Epithelial cell of esophagus (primary cell): ENCODE measurements at regions not wholly inside any gene's neighbourhood (a gene's known extent, or its start where the extent isn't known, plus 50 kb on each side); places are given as distances from the start of the nearest gene placed in this dataset.

Experiments
- DNase-seq: peaks from one replicate; pipeline ENCODE4 v3.0.0; 2010; ENCODE audit warnings: low read depth
- H3K4me3 ChIP-seq: 2 replicates; pipeline ENCODE4 v1.5.1; 2011; ENCODE audit warnings: mild to moderate bottlenecking, low read length, control low read depth
- TF ChIP-seq, protein P1 (sequence below): IDR thresholded peaks from 2 replicates; pipeline ENCODE4 v1.5.1; 2011; ENCODE audit warnings: low read depth, mild to moderate bottlenecking, low read length, control low read depth, inconsistent platforms; ENCODE audit not compliant: insufficient read depth; ENCODE audit errors: missing control alignments

DNA sequence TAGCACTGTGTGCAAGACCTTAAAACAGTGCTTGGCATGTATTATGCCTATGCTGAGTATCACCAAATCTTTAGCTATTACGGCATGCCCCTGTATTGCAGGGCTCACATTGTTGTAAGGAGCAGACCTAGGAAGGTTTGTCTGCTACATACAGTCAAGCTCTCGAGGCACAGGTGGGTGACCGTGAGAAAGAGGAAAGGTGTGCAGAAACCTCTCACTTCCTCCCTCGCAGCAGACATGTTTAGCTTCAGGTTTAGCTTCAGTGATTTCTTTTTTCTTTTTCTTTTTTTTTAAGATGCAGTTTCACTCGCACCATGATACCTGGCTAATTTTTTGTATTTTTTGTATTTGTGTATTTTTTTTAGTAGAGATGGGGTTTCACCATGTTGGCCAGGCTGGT lies 275.8 kb upstream of the RIOK2 start:
- TF ChIP-seq, protein P1, sequence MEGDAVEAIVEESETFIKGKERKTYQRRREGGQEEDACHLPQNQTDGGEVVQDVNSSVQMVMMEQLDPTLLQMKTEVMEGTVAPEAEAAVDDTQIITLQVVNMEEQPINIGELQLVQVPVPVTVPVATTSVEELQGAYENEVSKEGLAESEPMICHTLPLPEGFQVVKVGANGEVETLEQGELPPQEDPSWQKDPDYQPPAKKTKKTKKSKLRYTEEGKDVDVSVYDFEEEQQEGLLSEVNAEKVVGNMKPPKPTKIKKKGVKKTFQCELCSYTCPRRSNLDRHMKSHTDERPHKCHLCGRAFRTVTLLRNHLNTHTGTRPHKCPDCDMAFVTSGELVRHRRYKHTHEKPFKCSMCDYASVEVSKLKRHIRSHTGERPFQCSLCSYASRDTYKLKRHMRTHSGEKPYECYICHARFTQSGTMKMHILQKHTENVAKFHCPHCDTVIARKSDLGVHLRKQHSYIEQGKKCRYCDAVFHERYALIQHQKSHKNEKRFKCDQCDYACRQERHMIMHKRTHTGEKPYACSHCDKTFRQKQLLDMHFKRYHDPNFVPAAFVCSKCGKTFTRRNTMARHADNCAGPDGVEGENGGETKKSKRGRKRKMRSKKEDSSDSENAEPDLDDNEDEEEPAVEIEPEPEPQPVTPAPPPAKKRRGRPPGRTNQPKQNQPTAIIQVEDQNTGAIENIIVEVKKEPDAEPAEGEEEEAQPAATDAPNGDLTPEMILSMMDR = no peak
- DNase-seq = no peak

DNA sequence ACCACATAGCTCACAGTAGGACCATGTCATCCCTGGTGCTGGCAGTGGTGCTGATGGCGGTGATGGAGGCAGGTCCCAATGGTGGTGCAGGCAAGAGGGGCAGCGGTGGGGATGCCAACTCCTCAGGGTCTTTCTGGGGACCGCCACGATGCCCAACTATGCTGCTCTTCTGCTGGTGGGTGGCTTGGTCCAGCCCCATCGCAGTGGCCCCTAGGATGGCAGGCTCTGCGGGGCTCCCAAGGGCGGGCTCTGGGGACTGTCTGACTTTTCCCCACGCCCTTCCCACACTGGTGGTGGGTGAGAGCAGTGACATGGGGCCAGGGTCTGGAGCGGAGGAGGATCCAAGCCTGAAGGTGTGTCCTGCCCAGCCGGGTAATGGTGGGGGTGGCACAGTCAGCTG lies 288.9 kb upstream of the RIOK2 start:
- TF ChIP-seq, protein P1 = no peak
- H3K4me3 ChIP-seq = no peak overlapping the region
- DNase-seq = no peak

More for the DNA sequence above, 275.8 kb upstream of the RIOK2 start:
- no peak overlapping the region for H3K4me3 ChIP-seq

DNA sequence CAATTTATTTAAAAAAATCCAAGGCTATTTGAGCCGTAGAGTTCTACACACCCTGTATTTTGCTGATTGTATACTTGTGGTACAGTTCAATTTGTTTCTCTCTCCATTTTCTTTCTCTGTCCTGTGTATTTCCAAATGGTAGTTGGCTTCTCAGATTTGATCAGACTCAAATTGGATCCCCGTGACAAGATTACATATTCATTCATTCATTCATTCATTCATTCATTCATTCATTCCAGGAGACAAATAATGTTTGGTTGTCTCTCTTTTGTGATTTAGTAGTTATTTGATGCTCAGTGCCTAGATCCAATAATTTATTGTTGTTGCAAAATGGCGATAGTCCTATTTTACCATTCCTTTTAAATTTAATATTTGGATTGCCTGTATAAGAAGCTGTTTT lies 292.8 kb upstream of the RIOK2 start:
- no peak for DNase-seq
- no peak overlapping the region for H3K4me3 ChIP-seq
- TF ChIP-seq, protein P1 = no peak

GRCh38 chr5:97476852-97477534 lies 293.9 kb upstream of the RIOK2 start:
- TF ChIP-seq, protein P1 = no peak
- DNase-seq = no peak
- no peak overlapping the region for H3K4me3 ChIP-seq

DNA sequence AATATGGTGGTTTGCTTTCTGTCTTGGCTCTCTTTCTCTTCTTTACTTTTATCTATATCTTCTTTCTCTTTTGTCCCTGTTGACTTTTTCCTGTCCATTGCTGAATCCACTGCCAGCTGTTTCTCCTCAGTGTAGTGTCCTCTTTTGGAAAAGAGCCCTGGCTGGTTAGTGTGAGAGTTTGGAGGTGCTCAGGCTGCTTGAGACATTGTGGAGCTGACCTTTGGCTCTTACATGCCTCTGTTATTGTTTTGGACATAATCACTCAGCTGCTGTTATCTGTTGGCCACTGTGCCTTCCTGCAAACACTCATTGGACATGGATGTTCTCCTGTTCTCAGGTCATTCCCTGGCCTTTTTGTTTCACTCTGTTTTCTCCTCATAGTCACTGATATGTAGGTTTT lies 295.4 kb upstream of the RIOK2 start:
- no peak overlapping the region for H3K4me3 ChIP-seq
- TF ChIP-seq, protein P1 = no peak
- DNase-seq = no peak

GRCh38 chr5:97480313-97480712 lies 297.3 kb upstream of the RIOK2 start:
- no peak overlapping the region for H3K4me3 ChIP-seq
- TF ChIP-seq, protein P1 = no peak
- no peak for DNase-seq

DNA sequence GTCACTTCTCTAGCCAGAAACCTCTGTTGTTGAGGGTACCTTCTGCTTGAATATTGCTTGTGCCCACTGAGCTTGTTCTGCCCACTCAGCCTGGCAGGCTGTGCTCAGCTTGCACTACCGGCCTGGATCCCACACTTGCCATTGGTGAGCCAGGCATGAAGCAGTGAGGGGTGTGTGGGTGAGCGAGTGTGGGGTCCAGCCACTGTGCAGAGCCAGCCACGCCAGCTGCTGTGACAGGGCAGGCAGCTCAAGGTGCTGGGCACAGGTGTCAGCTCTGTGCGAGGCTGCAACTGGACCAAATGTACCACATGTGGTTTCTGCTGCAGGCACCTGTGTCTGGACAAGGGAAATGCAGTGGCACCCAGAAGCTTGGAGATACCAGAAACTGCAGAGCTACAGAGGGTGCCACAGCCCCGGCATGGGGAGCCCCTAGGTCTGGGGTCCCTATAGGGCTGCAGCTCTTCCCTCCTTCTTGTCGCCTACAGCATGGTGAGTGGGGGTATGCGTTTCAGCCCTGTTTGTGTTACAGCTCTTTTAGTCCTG lies 305.1 kb upstream of the RIOK2 start:
- DNase-seq = no peak
- TF ChIP-seq, protein P1 = no peak
- H3K4me3 ChIP-seq = no peak overlapping the region
